ENCODE measurements at regions not wholly inside any gene's neighbourhood (a gene's known extent, or its start where the extent isn't known, plus 50 kb on each side); places are given as distances from the start of the nearest gene placed in this dataset.

- no peak overlapping the region for H3K27ac ChIP-seq (ENCODE audit: insufficient read depth in 1 of 2, low read depth in 1 of 2, low read length in 2 of 2, poor library complexity in 1 of 2, severe bottlenecking in 2 of 2)
- no peak for DNase-seq
- H3K27me3 ChIP-seq (replicated peaks in 2 of 5; ENCODE audit: control insufficient read depth in 4 of 5, insufficient read depth in 5 of 5, low read length in 4 of 5) = no peaks in the 10 kb centered on the region
- ChIA-PET POLR2A (interaction anchor here (0.6 kb wide), 1 partner anchor 12 kb away, joined by 5 read pairs; no protein-coding TSS in a partner anchor), CTCF (no interaction called here)
- no peaks in the 10 kb centered on the region for H3K36me3 ChIP-seq (ENCODE audit: control insufficient read depth in 4 of 4, insufficient read depth in 4 of 4, low read length in 3 of 4)
- WGBS (ENCODE audit: insufficient coverage) = 69% methylated on average over 3 of the region's 4 CpGs
- no peaks in the 10 kb centered on the region for H3K4me1 ChIP-seq (ENCODE audit: control extremely low read depth in 1 of 4, control insufficient read depth in 4 of 4, insufficient read depth in 4 of 4, low read length in 3 of 4)
- no peaks in the 10 kb centered on the region for H3K9me3 ChIP-seq (ENCODE audit: control extremely low read depth in 1 of 5, control insufficient read depth in 4 of 5, insufficient read depth in 2 of 5, low read depth in 1 of 5, low read length in 4 of 5)
- no peak overlapping the region for H3K4me3 ChIP-seq (ENCODE audit: control insufficient read depth in 1 of 7, extremely low read depth in 1 of 7, insufficient read depth in 4 of 7, low read depth in 2 of 7, low read length in 6 of 7)
Observed at GRCh38 chr1:164380893-164381292, 178.1 kb upstream of the PBX1 start.

DNA sequence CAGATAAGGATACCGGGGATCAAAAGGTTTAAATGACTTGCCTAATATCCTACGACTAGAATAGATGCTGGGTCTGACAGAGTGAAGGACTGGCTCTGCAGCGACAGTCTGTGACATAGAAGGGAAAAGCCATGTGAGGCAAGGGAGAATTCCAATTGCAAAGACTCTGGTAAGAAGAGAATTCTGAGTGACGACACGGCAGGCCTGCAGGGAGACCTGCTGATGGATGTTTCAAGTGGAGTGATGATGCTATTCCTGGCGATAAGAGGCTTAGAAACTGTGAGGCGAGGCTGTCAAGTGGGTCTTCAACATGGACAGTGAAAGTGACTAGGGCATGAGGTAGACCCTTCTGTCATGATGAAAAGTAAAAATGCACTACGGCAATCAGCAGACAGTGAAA is 176.6 kb upstream of the PBX1 start:
- peaks cover 0 to 3% (median 0%) of the 10 kb centered on the region in 5 experiments for H3K9me3 ChIP-seq (ENCODE audit: control extremely low read depth in 1 of 5, control insufficient read depth in 4 of 5, insufficient read depth in 2 of 5, low read depth in 1 of 5, low read length in 4 of 5)
- CTCF ChIA-PET = no interaction called here
- DNase-seq = no peak
- H3K4me3 ChIP-seq (ENCODE audit: control insufficient read depth in 1 of 7, extremely low read depth in 1 of 7, insufficient read depth in 4 of 7, low read depth in 2 of 7, low read length in 6 of 7) = no peak overlapping the region
- no peak overlapping the region for H3K27ac ChIP-seq (ENCODE audit: insufficient read depth in 1 of 2, low read depth in 1 of 2, low read length in 2 of 2, poor library complexity in 1 of 2, severe bottlenecking in 2 of 2)
- WGBS (ENCODE audit: insufficient coverage) = 79% methylated on average over 8 of the region's 8 CpGs
- no peaks in the 10 kb centered on the region for H3K36me3 ChIP-seq (ENCODE audit: control insufficient read depth in 4 of 4, insufficient read depth in 4 of 4, low read length in 3 of 4)
- POLR2A ChIA-PET = no interaction called here
- H3K4me1 ChIP-seq (ENCODE audit: control extremely low read depth in 1 of 4, control insufficient read depth in 4 of 4, insufficient read depth in 4 of 4, low read length in 3 of 4) = no peaks in the 10 kb centered on the region
- H3K27me3 ChIP-seq (replicated peaks in 2 of 5; ENCODE audit: control insufficient read depth in 4 of 5, insufficient read depth in 5 of 5, low read length in 4 of 5) = no peaks in the 10 kb centered on the region

- Histone ChIP-seq H3K27me3 (replicated peaks in 2 of 5; ENCODE audit: control insufficient read depth in 4 of 5, insufficient read depth in 5 of 5, low read length in 4 of 5) (no peaks in the 10 kb centered on the region), H3K4me3 (ENCODE audit: control insufficient read depth in 1 of 7, extremely low read depth in 1 of 7, insufficient read depth in 4 of 7, low read depth in 2 of 7, low read length in 6 of 7) (no peak overlapping the region), H3K4me1 (ENCODE audit: control extremely low read depth in 1 of 4, control insufficient read depth in 4 of 4, insufficient read depth in 4 of 4, low read length in 3 of 4) (no peaks in the 10 kb centered on the region), H3K27ac (ENCODE audit: insufficient read depth in 1 of 2, low read depth in 1 of 2, low read length in 2 of 2, poor library complexity in 1 of 2, severe bottlenecking in 2 of 2) (no peak overlapping the region), H3K9me3 (ENCODE audit: control extremely low read depth in 1 of 5, control insufficient read depth in 4 of 5, insufficient read depth in 2 of 5, low read depth in 1 of 5, low read length in 4 of 5) (peaks cover 0 to 3% (median 0%) of the 10 kb centered on the region in 5 experiments), H3K36me3 (ENCODE audit: control insufficient read depth in 4 of 4, insufficient read depth in 4 of 4, low read length in 3 of 4) (no peaks in the 10 kb centered on the region)
- CTCF ChIA-PET = no interaction called here
- POLR2A ChIA-PET = no interaction called here
- no peak for DNase-seq
- 100% methylated on average over 2 of the region's 3 CpGs for WGBS (ENCODE audit: insufficient coverage)
Observed at GRCh38 chr1:164384262-164384661, 174.7 kb upstream of the PBX1 start.

DNA sequence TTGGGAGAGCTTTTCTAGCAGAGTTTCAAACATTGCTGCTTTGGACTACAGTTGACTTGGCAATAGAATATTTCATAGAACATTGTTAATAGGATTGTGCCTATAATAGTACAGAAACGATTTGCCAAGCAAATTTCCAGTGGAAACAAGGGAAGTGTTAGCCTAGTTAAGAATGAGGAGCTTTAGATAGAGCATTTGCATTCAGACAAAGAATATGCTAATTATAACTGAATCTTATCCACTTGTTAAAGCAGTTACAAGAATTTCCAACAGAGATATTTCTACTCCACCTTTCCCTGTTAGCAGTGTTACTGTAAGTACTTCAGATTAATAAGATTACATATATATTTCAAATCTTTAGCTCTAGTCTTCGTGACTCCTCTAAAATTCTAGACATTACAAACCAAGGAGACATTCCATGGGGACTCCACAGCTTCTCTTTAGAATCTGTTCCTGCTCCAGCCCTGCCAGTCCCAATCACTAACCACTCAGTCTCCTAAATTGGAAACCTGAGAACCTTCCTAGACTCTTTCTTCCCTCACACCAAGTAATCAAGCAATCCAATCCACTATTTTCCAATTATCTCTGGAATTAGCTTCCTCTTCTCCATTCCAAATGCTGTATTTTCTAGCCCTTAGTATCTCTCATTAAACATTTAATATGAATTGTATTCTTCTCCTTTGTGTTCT is 141.8 kb upstream of the PBX1 start:
- Histone ChIP-seq H3K9me3 (ENCODE audit: control extremely low read depth in 1 of 5, control insufficient read depth in 4 of 5, insufficient read depth in 2 of 5, low read depth in 1 of 5, low read length in 4 of 5) (no peaks in the 10 kb centered on the region), H3K36me3 (ENCODE audit: control insufficient read depth in 4 of 4, insufficient read depth in 4 of 4, low read length in 3 of 4) (no peaks in the 10 kb centered on the region), H3K27me3 (replicated peaks in 2 of 5; ENCODE audit: control insufficient read depth in 4 of 5, insufficient read depth in 5 of 5, low read length in 4 of 5) (no peaks in the 10 kb centered on the region), H3K4me3 (ENCODE audit: control insufficient read depth in 1 of 7, extremely low read depth in 1 of 7, insufficient read depth in 4 of 7, low read depth in 2 of 7, low read length in 6 of 7) (no peak overlapping the region), H3K27ac (ENCODE audit: insufficient read depth in 1 of 2, low read depth in 1 of 2, low read length in 2 of 2, poor library complexity in 1 of 2, severe bottlenecking in 2 of 2) (no peak overlapping the region), H3K4me1 (ENCODE audit: control extremely low read depth in 1 of 4, control insufficient read depth in 4 of 4, insufficient read depth in 4 of 4, low read length in 3 of 4) (no peaks in the 10 kb centered on the region)
- no peak for DNase-seq
- no CpG with 5 or more reads among the region's 2 CpGs for WGBS (ENCODE audit: insufficient coverage)
- ChIA-PET POLR2A (no interaction called here), CTCF (no interaction called here)

- 80% methylated on average over 1 of the region's 1 CpG for WGBS (ENCODE audit: insufficient coverage)
- ChIA-PET POLR2A (no interaction called here), CTCF (no interaction called here)
- Histone ChIP-seq H3K27ac (ENCODE audit: insufficient read depth in 1 of 2, low read depth in 1 of 2, low read length in 2 of 2, poor library complexity in 1 of 2, severe bottlenecking in 2 of 2) (no peak overlapping the region), H3K36me3 (ENCODE audit: control insufficient read depth in 4 of 4, insufficient read depth in 4 of 4, low read length in 3 of 4) (no peaks in the 10 kb centered on the region), H3K4me1 (ENCODE audit: control extremely low read depth in 1 of 4, control insufficient read depth in 4 of 4, insufficient read depth in 4 of 4, low read length in 3 of 4) (no peaks in the 10 kb centered on the region), H3K4me3 (ENCODE audit: control insufficient read depth in 1 of 7, extremely low read depth in 1 of 7, insufficient read depth in 4 of 7, low read depth in 2 of 7, low read length in 6 of 7) (no peak overlapping the region), H3K9me3 (ENCODE audit: control extremely low read depth in 1 of 5, control insufficient read depth in 4 of 5, insufficient read depth in 2 of 5, low read depth in 1 of 5, low read length in 4 of 5) (no peaks in the 10 kb centered on the region), H3K27me3 (replicated peaks in 2 of 5; ENCODE audit: control insufficient read depth in 4 of 5, insufficient read depth in 5 of 5, low read length in 4 of 5) (no peaks in the 10 kb centered on the region)
- no peak for DNase-seq
Observed at GRCh38 chr1:164423136-164423535, 135.8 kb upstream of the PBX1 start.

- Histone ChIP-seq H3K36me3 (ENCODE audit: control insufficient read depth in 4 of 4, insufficient read depth in 4 of 4, low read length in 3 of 4) (no peaks in the 10 kb centered on the region), H3K9me3 (ENCODE audit: control extremely low read depth in 1 of 5, control insufficient read depth in 4 of 5, insufficient read depth in 2 of 5, low read depth in 1 of 5, low read length in 4 of 5) (no peaks in the 10 kb centered on the region), H3K4me3 (ENCODE audit: control insufficient read depth in 1 of 7, extremely low read depth in 1 of 7, insufficient read depth in 4 of 7, low read depth in 2 of 7, low read length in 6 of 7) (no peak overlapping the region), H3K4me1 (ENCODE audit: control extremely low read depth in 1 of 4, control insufficient read depth in 4 of 4, insufficient read depth in 4 of 4, low read length in 3 of 4) (no peaks in the 10 kb centered on the region), H3K27me3 (replicated peaks in 2 of 5; ENCODE audit: control insufficient read depth in 4 of 5, insufficient read depth in 5 of 5, low read length in 4 of 5) (no peaks in the 10 kb centered on the region), H3K27ac (ENCODE audit: insufficient read depth in 1 of 2, low read depth in 1 of 2, low read length in 2 of 2, poor library complexity in 1 of 2, severe bottlenecking in 2 of 2) (no peak overlapping the region)
- 83% methylated on average over 1 of the region's 3 CpGs for WGBS (ENCODE audit: insufficient coverage)
- no peak for DNase-seq
- ChIA-PET CTCF (no interaction called here), POLR2A (no interaction called here)
Observed at GRCh38 chr1:164433141-164433817, 125.7 kb upstream of the PBX1 start.

DNA sequence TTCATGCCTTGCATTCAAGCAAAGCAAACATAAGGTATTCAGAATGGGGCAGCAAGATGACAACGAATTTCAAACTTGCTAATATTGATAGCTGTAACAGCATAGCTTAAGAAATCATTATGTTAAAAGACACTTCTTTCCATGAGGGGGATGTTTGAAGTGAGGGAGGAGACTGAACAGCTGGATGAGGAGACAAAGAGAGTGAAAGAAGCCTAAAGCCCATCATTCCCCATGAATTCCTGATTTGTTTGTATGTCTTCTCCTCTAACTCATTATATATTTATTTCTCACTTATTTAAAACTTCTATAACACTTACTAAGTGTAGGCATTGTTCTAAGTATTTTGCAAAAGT is 125.2 kb upstream of the PBX1 start:
- no peak for DNase-seq
- no peak overlapping the region for H3K4me3 ChIP-seq (ENCODE audit: control insufficient read depth in 1 of 7, extremely low read depth in 1 of 7, insufficient read depth in 4 of 7, low read depth in 2 of 7, low read length in 6 of 7)
- WGBS (ENCODE audit: insufficient coverage) = 80% methylated on average over 1 of the region's 1 CpG
- ChIA-PET POLR2A (no interaction called here), CTCF (no interaction called here)
- H3K9me3 ChIP-seq (ENCODE audit: control extremely low read depth in 1 of 5, control insufficient read depth in 4 of 5, insufficient read depth in 2 of 5, low read depth in 1 of 5, low read length in 4 of 5) = no peaks in the 10 kb centered on the region
- no peaks in the 10 kb centered on the region for H3K4me1 ChIP-seq (ENCODE audit: control extremely low read depth in 1 of 4, control insufficient read depth in 4 of 4, insufficient read depth in 4 of 4, low read length in 3 of 4)
- H3K36me3 ChIP-seq (ENCODE audit: control insufficient read depth in 4 of 4, insufficient read depth in 4 of 4, low read length in 3 of 4) = no peaks in the 10 kb centered on the region
- no peak overlapping the region for H3K27ac ChIP-seq (ENCODE audit: insufficient read depth in 1 of 2, low read depth in 1 of 2, low read length in 2 of 2, poor library complexity in 1 of 2, severe bottlenecking in 2 of 2)
- H3K27me3 ChIP-seq (replicated peaks in 2 of 5; ENCODE audit: control insufficient read depth in 4 of 5, insufficient read depth in 5 of 5, low read length in 4 of 5) = no peaks in the 10 kb centered on the region

Data from common myeloid progenitor, CD34-positive (primary cell).